ENCODE measurements at regions not wholly inside any gene's neighbourhood (a gene's known extent, or its start where the extent isn't known, plus 50 kb on each side); places are given as distances from the start of the nearest gene placed in this dataset.

DNA sequence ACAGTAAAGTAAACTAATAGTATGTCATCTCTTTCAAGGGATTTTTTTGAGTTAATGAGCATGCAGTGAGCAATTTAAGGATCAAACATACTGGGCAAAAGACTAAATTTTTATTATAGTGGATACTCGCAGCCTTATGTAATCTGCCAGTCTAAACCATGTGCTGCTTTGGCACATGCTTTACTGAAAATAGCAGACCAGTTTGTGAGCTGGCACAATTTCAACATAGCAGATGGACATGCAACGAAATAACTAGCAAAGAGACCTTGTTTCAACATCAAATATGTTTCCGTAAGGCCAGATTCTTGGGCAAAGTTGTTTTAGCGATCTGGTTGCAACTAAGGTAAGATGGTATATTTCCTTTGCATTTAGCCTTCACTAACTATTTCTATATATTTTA, 807.3 kb downstream of the NR4A2 start:
- TF ChIP-seq RCOR1 (IDR thresholded peaks at IDR 0.05; ENCODE audit: low read length) = no peak
- no peak for TF ChIP-seq EZH2phosphoT487 (IDR thresholded peaks at IDR 0.05; ENCODE audit: borderline replicate concordance, low read depth)
